Lower leg skin (tissue), 3 donors: ENCODE measurements at regions not wholly inside any gene's neighbourhood (a gene's known extent, or its start where the extent isn't known, plus 50 kb on each side); places are given as distances from the start of the nearest gene placed in this dataset.

Source experiments
- POLR2A ChIP-seq, 2 donors: fragments of 450-650 bp; IDR thresholded peaks; one replicate each; pipeline ENCODE4 v1.6.1; 2016 to 2017; ENCODE audit warnings: antibody characterized with exemption in 2 of 2, mild to moderate bottlenecking in 1 of 2, moderate library complexity in 1 of 2
- TF ChIP-seq, protein P1 (sequence below), 3 donors: fragments of 450-650 bp; IDR thresholded peaks; one replicate each; pipeline ENCODE4 v1.5.1; 2016; ENCODE audit warnings: antibody characterized with exemption in 3 of 3, mild to moderate bottlenecking in 3 of 3, moderate library complexity in 2 of 3

DNA sequence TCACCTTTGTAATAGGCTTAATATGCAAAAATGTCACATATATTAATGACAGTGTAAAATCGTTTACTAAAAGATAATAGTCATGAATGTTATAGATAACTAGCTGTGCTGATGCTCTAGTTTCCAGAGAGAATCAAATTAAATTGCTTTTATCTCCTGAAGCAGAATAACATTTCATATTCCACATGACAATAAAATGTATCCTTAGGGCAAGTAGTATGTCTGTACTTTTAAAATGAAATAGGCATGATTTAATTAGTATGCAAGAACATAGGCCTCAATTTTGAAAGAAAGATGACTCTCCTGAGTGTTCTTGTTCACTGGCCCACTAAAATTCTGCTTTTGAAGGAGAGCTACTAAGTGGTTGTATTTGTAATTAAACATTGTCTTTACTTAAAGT is 1027.0 kb downstream of the ARAP2 start:
- TF ChIP-seq, protein P1, sequence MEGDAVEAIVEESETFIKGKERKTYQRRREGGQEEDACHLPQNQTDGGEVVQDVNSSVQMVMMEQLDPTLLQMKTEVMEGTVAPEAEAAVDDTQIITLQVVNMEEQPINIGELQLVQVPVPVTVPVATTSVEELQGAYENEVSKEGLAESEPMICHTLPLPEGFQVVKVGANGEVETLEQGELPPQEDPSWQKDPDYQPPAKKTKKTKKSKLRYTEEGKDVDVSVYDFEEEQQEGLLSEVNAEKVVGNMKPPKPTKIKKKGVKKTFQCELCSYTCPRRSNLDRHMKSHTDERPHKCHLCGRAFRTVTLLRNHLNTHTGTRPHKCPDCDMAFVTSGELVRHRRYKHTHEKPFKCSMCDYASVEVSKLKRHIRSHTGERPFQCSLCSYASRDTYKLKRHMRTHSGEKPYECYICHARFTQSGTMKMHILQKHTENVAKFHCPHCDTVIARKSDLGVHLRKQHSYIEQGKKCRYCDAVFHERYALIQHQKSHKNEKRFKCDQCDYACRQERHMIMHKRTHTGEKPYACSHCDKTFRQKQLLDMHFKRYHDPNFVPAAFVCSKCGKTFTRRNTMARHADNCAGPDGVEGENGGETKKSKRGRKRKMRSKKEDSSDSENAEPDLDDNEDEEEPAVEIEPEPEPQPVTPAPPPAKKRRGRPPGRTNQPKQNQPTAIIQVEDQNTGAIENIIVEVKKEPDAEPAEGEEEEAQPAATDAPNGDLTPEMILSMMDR (IDR thresholded peaks at IDR 0.05) = no peak
- TF ChIP-seq POLR2A (IDR thresholded peaks at IDR 0.05) = no peak
